GM20000 (cell line): ENCODE measurements at regions not wholly inside any gene's neighbourhood (a gene's known extent, or its start where the extent isn't known, plus 50 kb on each side); places are given as distances from the start of the nearest gene placed in this dataset.
"Not testable (repeated sequence)": the region's sequence is repeated elsewhere in the genome, so short reads cannot be mapped to it uniquely, and the experiment has no call there.

Experiments
- DNase-seq: peaks from one replicate; pipeline ENCODE4 v3.0.0; 2012; ENCODE audit warnings: low spot score
- CTCF ChIP-seq: IDR thresholded peaks from 2 replicates; pipeline ENCODE4 v1.5.1; 2012; ENCODE audit warnings: mild to moderate bottlenecking, control low read depth; ENCODE audit errors: extremely low read depth, missing control alignments

GRCh38 chr17:16860467-16860866, 111.5 kb downstream of the TNFRSF13B start:
- DNase-seq, result not testable (repeated sequence)

DNA sequence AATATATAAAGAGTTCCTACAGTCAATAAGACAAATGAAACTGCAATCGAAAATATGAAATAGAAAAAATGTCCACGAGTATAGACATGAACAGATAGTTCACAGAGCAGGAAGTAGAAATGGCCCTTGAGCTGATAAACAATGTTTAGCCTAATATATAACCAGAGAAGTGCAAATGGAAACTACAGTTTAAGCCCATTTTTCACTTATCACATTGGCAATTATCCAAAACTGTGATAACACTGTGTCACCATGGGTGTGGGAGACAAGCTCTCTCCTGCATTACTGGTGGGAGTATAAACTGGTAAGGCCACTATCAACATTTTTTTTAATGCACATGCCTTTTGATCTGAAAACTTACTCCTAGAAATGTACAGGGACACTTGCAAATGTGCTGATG, 112.4 kb downstream of the TNFRSF13B start:
- not testable (repeated sequence) for DNase-seq

GRCh38 chr17:16857746-16858145, 114.2 kb downstream of the TNFRSF13B start:
- DNase-seq, result not testable (repeated sequence)

- DNase-seq, result not testable (repeated sequence)
These were observed 115.1 kb downstream of the TNFRSF13B start for GRCh38 chr17:16856846-16857245.

DNA sequence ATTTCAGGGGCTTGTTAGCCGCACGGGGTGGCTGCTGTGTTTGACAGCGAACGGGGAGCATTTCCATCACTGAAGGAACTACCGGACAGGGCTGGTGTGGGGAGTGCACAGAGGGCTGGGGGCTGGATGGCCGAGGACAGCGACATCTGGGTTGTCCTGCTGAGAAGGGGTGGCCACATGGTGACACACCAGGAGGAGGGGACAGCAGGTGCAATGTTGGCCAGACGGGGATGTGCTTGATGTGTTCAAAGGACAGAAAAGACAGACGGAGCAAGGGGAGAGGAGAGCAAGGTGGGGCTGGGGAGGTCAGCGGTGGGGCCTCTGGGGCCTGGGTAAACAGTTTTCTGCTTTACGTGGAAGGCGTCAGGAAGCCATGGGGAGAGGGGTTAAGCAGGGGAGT, 115.7 kb downstream of the TNFRSF13B start:
- not testable (repeated sequence) for DNase-seq

GRCh38 chr17:16854636-16855035, 117.3 kb downstream of the TNFRSF13B start:
- DNase-seq, result not testable (repeated sequence)

- no peak for DNase-seq
- TF ChIP-seq CTCF, result no peak
These were observed 118.1 kb downstream of the TNFRSF13B start for GRCh38 chr17:16853661-16854320.

- DNase-seq, result not testable (repeated sequence)
These were observed 122.1 kb downstream of the TNFRSF13B start for GRCh38 chr17:16849861-16850260.

DNA sequence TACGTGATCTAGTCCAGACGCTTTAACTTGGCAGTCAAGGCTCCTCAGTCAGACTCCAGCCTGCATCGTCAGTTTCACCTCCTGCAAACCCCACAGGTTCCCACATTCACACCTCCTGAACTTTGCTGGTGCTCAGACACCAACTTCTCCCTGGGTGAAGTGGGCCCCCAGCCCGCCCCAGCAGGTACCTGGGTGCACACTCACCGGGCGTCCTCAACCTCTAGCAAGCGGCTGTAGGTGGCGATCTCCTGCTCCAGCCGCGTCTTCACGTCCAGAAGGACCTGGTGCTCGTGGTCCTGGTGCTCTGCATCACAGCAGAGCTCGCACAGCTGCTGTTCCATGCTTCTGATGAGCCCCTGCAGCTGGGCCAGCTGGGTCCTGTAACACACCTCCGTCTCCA, 122.9 kb downstream of the TNFRSF13B start:
- not testable (repeated sequence) for DNase-seq

GRCh38 chr17:16845098-16845497, 126.8 kb downstream of the TNFRSF13B start:
- DNase-seq, result not testable (repeated sequence)

- DNase-seq, result not testable (repeated sequence)
These were observed 127.2 kb downstream of the TNFRSF13B start for GRCh38 chr17:16844669-16845068.

- DNase-seq, result not testable (repeated sequence)
These were observed 128.4 kb downstream of the TNFRSF13B start for GRCh38 chr17:16843511-16843910.

- not testable (repeated sequence) for DNase-seq
These were observed 129.6 kb downstream of the TNFRSF13B start for GRCh38 chr17:16842346-16842745.

GRCh38 chr17:16841896-16842295, 130.0 kb downstream of the TNFRSF13B start:
- DNase-seq, result not testable (repeated sequence)

GRCh38 chr17:16840219-16840618, 131.7 kb downstream of the TNFRSF13B start:
- not testable (repeated sequence) for DNase-seq

- not testable (repeated sequence) for DNase-seq
These were observed 132.4 kb downstream of the TNFRSF13B start for GRCh38 chr17:16839242-16840175.

GRCh38 chr17:16838795-16839194, 133.1 kb downstream of the TNFRSF13B start:
- not testable (repeated sequence) for DNase-seq

DNA sequence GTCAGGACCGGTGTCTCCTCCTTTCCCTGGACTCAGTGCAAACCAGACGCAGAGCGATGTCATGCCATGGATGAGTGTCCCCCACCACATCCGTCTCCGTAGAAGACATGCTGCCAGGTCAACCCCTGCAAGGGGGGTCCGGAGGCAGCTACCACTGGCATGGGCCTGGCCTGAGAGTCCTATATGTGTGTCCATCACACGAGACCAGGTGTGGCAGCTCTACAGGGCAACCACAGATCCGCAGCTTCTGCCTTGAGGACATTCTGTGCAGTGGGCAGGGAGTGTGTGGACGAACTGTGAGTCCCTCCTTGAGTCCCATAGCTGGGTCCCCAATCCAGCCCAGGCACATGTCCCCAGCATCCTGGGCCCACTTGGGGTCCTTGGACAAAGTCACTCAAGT, 133.6 kb downstream of the TNFRSF13B start:
- DNase-seq, result not testable (repeated sequence)

DNA sequence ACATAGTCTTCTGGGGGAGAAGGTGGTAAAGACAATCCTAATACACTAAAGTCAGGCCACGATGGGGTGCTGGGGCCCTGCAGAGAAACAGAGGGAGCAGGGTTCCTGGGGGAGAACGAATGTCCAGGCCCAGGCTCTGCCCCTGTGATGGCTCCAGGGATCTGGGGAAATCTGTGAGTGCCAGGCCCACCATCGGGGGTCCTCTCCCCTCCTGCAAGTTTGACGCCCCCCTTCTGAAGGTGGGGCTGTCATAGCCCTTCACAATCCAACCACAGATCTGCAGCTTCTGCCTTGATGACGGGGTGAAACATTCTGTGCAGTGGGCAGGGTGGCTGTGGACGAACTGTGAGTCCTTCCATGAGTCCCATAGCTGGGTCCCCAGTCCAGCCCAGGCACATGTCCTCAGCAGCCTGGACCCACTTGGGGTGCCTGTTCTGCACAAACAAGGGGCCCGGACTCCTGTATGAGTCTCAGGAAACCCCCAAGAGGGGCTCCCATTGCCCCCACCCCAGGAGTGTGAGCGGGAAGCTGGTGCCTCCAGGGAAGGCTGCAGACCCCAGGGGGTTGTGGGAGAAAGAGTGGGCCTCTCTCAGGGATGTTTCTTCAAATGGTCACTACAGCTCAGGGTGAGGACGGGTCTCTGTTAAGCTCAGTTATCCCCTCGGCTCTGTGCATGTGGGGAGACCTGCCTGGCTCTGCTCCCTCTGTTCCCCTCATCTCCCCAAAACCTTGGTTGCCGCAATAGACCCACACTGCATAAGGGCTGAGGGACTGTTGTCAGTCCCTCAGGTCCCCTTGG, 134.3 kb downstream of the TNFRSF13B start:
- DNase-seq, result not testable (repeated sequence)

GRCh38 chr17:16836315-16836915, 135.5 kb downstream of the TNFRSF13B start:
- not testable (repeated sequence) for DNase-seq
